ENCODE measurements at regions not wholly inside any gene's neighbourhood (a gene's known extent, or its start where the extent isn't known, plus 50 kb on each side); places are given as distances from the start of the nearest gene placed in this dataset.

GRCh38 chr22:27267145-27267544 lies 534.4 kb downstream of the MN1 start:
- no peak for TF ChIP-seq TAF1 (IDR thresholded peaks at IDR 0.05; ENCODE audit: borderline replicate concordance, insufficient read depth, low read length)
- TF ChIP-seq FOXP2 (optimal IDR thresholded peaks at IDR 0.05; ENCODE audit: borderline replicate concordance, extremely low read depth, extremely low read length, insufficient read depth) = no peak
- TF ChIP-seq, protein P1, sequence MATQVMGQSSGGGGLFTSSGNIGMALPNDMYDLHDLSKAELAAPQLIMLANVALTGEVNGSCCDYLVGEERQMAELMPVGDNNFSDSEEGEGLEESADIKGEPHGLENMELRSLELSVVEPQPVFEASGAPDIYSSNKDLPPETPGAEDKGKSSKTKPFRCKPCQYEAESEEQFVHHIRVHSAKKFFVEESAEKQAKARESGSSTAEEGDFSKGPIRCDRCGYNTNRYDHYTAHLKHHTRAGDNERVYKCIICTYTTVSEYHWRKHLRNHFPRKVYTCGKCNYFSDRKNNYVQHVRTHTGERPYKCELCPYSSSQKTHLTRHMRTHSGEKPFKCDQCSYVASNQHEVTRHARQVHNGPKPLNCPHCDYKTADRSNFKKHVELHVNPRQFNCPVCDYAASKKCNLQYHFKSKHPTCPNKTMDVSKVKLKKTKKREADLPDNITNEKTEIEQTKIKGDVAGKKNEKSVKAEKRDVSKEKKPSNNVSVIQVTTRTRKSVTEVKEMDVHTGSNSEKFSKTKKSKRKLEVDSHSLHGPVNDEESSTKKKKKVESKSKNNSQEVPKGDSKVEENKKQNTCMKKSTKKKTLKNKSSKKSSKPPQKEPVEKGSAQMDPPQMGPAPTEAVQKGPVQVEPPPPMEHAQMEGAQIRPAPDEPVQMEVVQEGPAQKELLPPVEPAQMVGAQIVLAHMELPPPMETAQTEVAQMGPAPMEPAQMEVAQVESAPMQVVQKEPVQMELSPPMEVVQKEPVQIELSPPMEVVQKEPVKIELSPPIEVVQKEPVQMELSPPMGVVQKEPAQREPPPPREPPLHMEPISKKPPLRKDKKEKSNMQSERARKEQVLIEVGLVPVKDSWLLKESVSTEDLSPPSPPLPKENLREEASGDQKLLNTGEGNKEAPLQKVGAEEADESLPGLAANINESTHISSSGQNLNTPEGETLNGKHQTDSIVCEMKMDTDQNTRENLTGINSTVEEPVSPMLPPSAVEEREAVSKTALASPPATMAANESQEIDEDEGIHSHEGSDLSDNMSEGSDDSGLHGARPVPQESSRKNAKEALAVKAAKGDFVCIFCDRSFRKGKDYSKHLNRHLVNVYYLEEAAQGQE (IDR thresholded peaks at IDR 0.05; ENCODE audit: insufficient read depth in 1 of 2, low read depth in 2 of 2, low read length in 2 of 2) = no peak
- no peak for TF ChIP-seq POLR2AphosphoS5 (IDR thresholded peaks at IDR 0.05; ENCODE audit: low read depth, low read length)
- TF ChIP-seq SIN3A (IDR thresholded peaks at IDR 0.05; ENCODE audit: borderline replicate concordance, insufficient read depth, low read length) = no peak

- no peak for TF ChIP-seq FOXP2 (optimal IDR thresholded peaks at IDR 0.05; ENCODE audit: borderline replicate concordance, extremely low read depth, extremely low read length, insufficient read depth)
- no peak for TF ChIP-seq SIN3A (IDR thresholded peaks at IDR 0.05; ENCODE audit: borderline replicate concordance, insufficient read depth, low read length)
- no peak for TF ChIP-seq TAF1 (IDR thresholded peaks at IDR 0.05; ENCODE audit: borderline replicate concordance, insufficient read depth, low read length)
- TF ChIP-seq, protein P1 (IDR thresholded peaks at IDR 0.05; ENCODE audit: insufficient read depth in 1 of 2, low read depth in 2 of 2, low read length in 2 of 2) = no peak
- no peak for TF ChIP-seq POLR2AphosphoS5 (IDR thresholded peaks at IDR 0.05; ENCODE audit: low read depth, low read length)
These were observed 531.6 kb downstream of the MN1 start for GRCh38 chr22:27269751-27270543.

- peak; percentile 68 for TF ChIP-seq FOXP2 (optimal IDR thresholded peaks at IDR 0.05; ENCODE audit: borderline replicate concordance, extremely low read depth, extremely low read length, insufficient read depth)
- TF ChIP-seq TAF1 (IDR thresholded peaks at IDR 0.05; ENCODE audit: borderline replicate concordance, insufficient read depth, low read length) = no peak
- TF ChIP-seq, protein P1 (IDR thresholded peaks at IDR 0.05; ENCODE audit: insufficient read depth in 1 of 2, low read depth in 2 of 2, low read length in 2 of 2) = no peak
- no peak for TF ChIP-seq SIN3A (IDR thresholded peaks at IDR 0.05; ENCODE audit: borderline replicate concordance, insufficient read depth, low read length)
- TF ChIP-seq POLR2AphosphoS5 (IDR thresholded peaks at IDR 0.05; ENCODE audit: low read depth, low read length) = no peak
These were observed 530.6 kb downstream of the MN1 start for GRCh38 chr22:27270818-27271510.

- TF ChIP-seq POLR2AphosphoS5 (IDR thresholded peaks at IDR 0.05; ENCODE audit: low read depth, low read length) = no peak
These were observed 528.1 kb downstream of the MN1 start for GRCh38 chr22:27273436-27273835.

DNA sequence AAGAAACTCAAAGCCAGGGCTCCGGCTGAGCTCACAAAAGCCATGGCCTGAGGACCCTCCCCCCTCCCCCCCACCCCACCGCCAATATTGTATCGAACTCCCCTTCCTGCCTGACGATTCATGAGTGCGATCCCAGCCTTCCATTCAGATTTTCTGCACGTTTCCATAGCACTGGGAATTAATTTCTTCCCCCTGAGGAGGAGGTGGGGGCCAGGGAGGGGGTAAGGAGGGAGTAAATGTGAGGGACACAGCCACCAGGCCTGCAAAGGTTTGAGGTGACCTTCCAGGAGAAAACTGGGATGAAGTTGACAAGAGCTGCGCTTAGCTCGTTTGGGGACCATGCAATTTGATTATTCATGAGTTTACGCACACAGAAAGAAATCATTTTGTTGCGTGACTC lies 527.7 kb downstream of the MN1 start:
- TF ChIP-seq POLR2AphosphoS5 (IDR thresholded peaks at IDR 0.05; ENCODE audit: low read depth, low read length) = no peak
- no peak for TF ChIP-seq FOXP2 (optimal IDR thresholded peaks at IDR 0.05; ENCODE audit: borderline replicate concordance, extremely low read depth, extremely low read length, insufficient read depth)
- TF ChIP-seq, protein P1 (IDR thresholded peaks at IDR 0.05; ENCODE audit: insufficient read depth in 1 of 2, low read depth in 2 of 2, low read length in 2 of 2) = no peak
- no peak for TF ChIP-seq TAF1 (IDR thresholded peaks at IDR 0.05; ENCODE audit: borderline replicate concordance, insufficient read depth, low read length)
- TF ChIP-seq SIN3A (IDR thresholded peaks at IDR 0.05; ENCODE audit: borderline replicate concordance, insufficient read depth, low read length) = no peak

All from PFSK-1 (cell line).